H1 (cell line): ENCODE measurements at regions not wholly inside any gene's neighbourhood (a gene's known extent, or its start where the extent isn't known, plus 50 kb on each side); places are given as distances from the start of the nearest gene placed in this dataset.

Source experiments
- CTCF ChIA-PET: fragments of 300-600 bp; sonication (Branson Sonifier 250); formaldehyde crosslinking; loops from one replicate; lab custom pipeline; 2021; ENCODE audit not compliant: partially characterized antibody; lab: Charles Lee
- POLR2A ChIA-PET: fragments of 300-600 bp; sonication (Branson Sonifier 250); formaldehyde crosslinking; loops from one replicate; lab custom pipeline; 2021; ENCODE audit warnings: inconsistent platforms; ENCODE audit not compliant: partially characterized antibody; lab: Charles Lee
- DNase-seq, 2 experiments: peaks; one replicate each; pipeline versions ENCODE4 v3.0.0 to v3.0.0-alpha.2; 2010 to 2022; ENCODE audit warnings: low spot score in 2 of 2, low read depth in 1 of 2, mixed read lengths in 1 of 2
- FAIRE-seq: peaks from 2 replicates; lab custom pipeline; 2011; peaks lifted over from hg19 to GRCh38; lab: Jason Lieb, UNC
- H2AFZ ChIP-seq: 2 replicates; pipeline ENCODE4 v1.8.1; 2012; ENCODE audit warnings: low read length, inconsistent platforms
- H2AK5ac ChIP-seq: 2 replicates; pipeline ENCODE4 v1.6.1; 2013; ENCODE audit warnings: low read depth, low read length
- H2BK120ac ChIP-seq: replicated peaks from 2 replicates; pipeline ENCODE3; 2013; ENCODE audit warnings: low read depth, low read length, inconsistent platforms
- H2BK12ac ChIP-seq: 2 replicates; pipeline ENCODE4 v1.6.1; 2013; ENCODE audit warnings: low read depth, low read length
- H2BK15ac ChIP-seq: 2 replicates; pipeline ENCODE4 v1.6.1; 2013; ENCODE audit warnings: low read length
- H2BK20ac ChIP-seq: 2 replicates; pipeline ENCODE4 v1.6.1; 2013; ENCODE audit warnings: low read length
- H2BK5ac ChIP-seq: 2 replicates; pipeline ENCODE4 v1.6.1; 2013; ENCODE audit warnings: low read depth, low read length
- H3K14ac ChIP-seq: 2 replicates; pipeline ENCODE4 v1.6.1; 2013; ENCODE audit warnings: inconsistent platforms; ENCODE audit not compliant: insufficient read length
- H3K18ac ChIP-seq: 2 replicates; pipeline ENCODE4 v1.6.1; 2013; ENCODE audit warnings: low read length; ENCODE audit errors: extremely low read depth
- H3K23ac ChIP-seq: 2 replicates; pipeline ENCODE4 v1.6.1; 2013; ENCODE audit warnings: inconsistent platforms; ENCODE audit not compliant: insufficient read length
- H3K23me2 ChIP-seq: 2 replicates; pipeline ENCODE4 v1.6.1; 2013; ENCODE audit warnings: low read depth, low read length
- H3K27ac ChIP-seq: 2 replicates; pipeline ENCODE4 v1.6.1; 2011; ENCODE audit warnings: low read depth, low read length, inconsistent platforms
- H3K27me3 ChIP-seq, 4 experiments: replicated peaks in 1 of 4; 1 replicate in 1 of 4; 2 replicates in 3 of 4; pipeline versions ENCODE4 v1.6.1 to v1.8.1; 2011 to 2013; ENCODE audit warnings: low read length in 3 of 4, mild to moderate bottlenecking in 3 of 4, inconsistent platforms in 2 of 4, mixed read lengths in 2 of 4, moderate library complexity in 1 of 4; ENCODE audit not compliant: control insufficient read depth in 3 of 4, insufficient read depth in 3 of 4; ENCODE audit errors: extremely low read depth in 1 of 4
- H3K36me3 ChIP-seq, 4 experiments: 2 replicates each; pipeline versions ENCODE4 v1.6.1 to v1.8.1; 2011 to 2013; ENCODE audit warnings: mild to moderate bottlenecking in 4 of 4, low read length in 3 of 4, moderate library complexity in 2 of 4, control low read depth in 1 of 4, inconsistent platforms in 1 of 4; ENCODE audit not compliant: insufficient read depth in 4 of 4, control insufficient read depth in 2 of 4
- H3K4ac ChIP-seq: replicated peaks from 2 replicates; pipeline ENCODE3; 2013; ENCODE audit warnings: low read length, low read depth, mixed read lengths, inconsistent platforms; ENCODE audit not compliant: insufficient read length
- H3K4me1 ChIP-seq, 4 experiments: replicated peaks in 1 of 4; 1 replicate in 1 of 4; 2 replicates in 3 of 4; pipeline versions ENCODE4 v1.6.1 to v1.8.1; 2011 to 2013; ENCODE audit warnings: low read length in 3 of 4, inconsistent platforms in 2 of 4, mixed read lengths in 1 of 4; ENCODE audit not compliant: insufficient read depth in 4 of 4, control insufficient read depth in 3 of 4
- H3K4me2 ChIP-seq, 2 experiments: 2 replicates each; pipeline versions ENCODE4 v1.6.1 to v1.8.1; 2011 to 2013; ENCODE audit warnings: low read depth in 2 of 2, low read length in 2 of 2, control low read depth in 1 of 2, inconsistent platforms in 1 of 2, mild to moderate bottlenecking in 1 of 2; ENCODE audit not compliant: insufficient read depth in 1 of 2
- H3K4me3 ChIP-seq, 4 experiments: fragments of 200-600, 300-600 bp in 1 of 4; sonication (generic), shearing (Covaris generic), sonication (Bioruptor Twin) in 1 of 4; 2 replicates each; pipeline versions ENCODE4 v1.5.1 to v1.8.1; 2011 to 2016; ENCODE audit warnings: low read length in 4 of 4, low read depth in 3 of 4, control low read depth in 2 of 4, inconsistent platforms in 2 of 4, mild to moderate bottlenecking in 2 of 4, mixed read lengths in 1 of 4, moderate library complexity in 1 of 4; ENCODE audit not compliant: insufficient read depth in 2 of 4; ENCODE audit errors: extremely low read depth in 1 of 4
- H3K56ac ChIP-seq: replicated peaks from 2 replicates; pipeline ENCODE3; 2013; ENCODE audit warnings: low read depth, mild to moderate bottlenecking, mixed read lengths, low read length, inconsistent platforms; ENCODE audit not compliant: insufficient read length
- H3K79me1 ChIP-seq: 2 replicates; pipeline ENCODE4 v1.6.1; 2013; ENCODE audit warnings: low read depth, low read length, control low read depth
- H3K79me2 ChIP-seq, 2 experiments: 2 replicates each; pipeline versions ENCODE4 v1.6.1 to v1.8.1; 2012 to 2013; ENCODE audit warnings: low read length in 2 of 2, mild to moderate bottlenecking in 2 of 2, inconsistent platforms in 1 of 2; ENCODE audit not compliant: insufficient read depth in 2 of 2, control insufficient read depth in 1 of 2
- H3K9ac ChIP-seq, 4 experiments: replicated peaks in 1 of 4; 1 replicate in 1 of 4; 2 replicates in 3 of 4; pipeline versions ENCODE4 v1.6.1 to v1.8.1; 2011 to 2013; ENCODE audit warnings: low read depth in 3 of 4, low read length in 3 of 4, control low read depth in 2 of 4, mild to moderate bottlenecking in 2 of 4, moderate library complexity in 2 of 4, inconsistent platforms in 1 of 4; ENCODE audit errors: extremely low read depth in 1 of 4
- H3K9me3 ChIP-seq, 2 experiments: 2 replicates each; pipeline versions ENCODE4 v1.6.1 to v1.8.1; 2012 to 2013; ENCODE audit warnings: mild to moderate bottlenecking in 2 of 2, moderate library complexity in 2 of 2, control low read depth in 1 of 2, inconsistent platforms in 1 of 2, low read depth in 1 of 2, low read length in 1 of 2, mixed read lengths in 1 of 2; ENCODE audit not compliant: insufficient read depth in 2 of 2
- H4K20me1 ChIP-seq, 2 experiments: replicated peaks in 1 of 2; 2 replicates each; pipeline versions ENCODE3 to v1.8.1; 2011 to 2013; ENCODE audit warnings: inconsistent platforms in 2 of 2, low read length in 2 of 2, mild to moderate bottlenecking in 1 of 2; ENCODE audit not compliant: insufficient read depth in 2 of 2, control insufficient read depth in 1 of 2
- H4K5ac ChIP-seq: 2 replicates; pipeline ENCODE4 v1.6.1; 2013; ENCODE audit warnings: low read length, low read depth, mixed read lengths, inconsistent platforms; ENCODE audit not compliant: insufficient read length
- H4K8ac ChIP-seq: 2 replicates; pipeline ENCODE4 v1.8.0; 2013; ENCODE audit warnings: mild to moderate bottlenecking, moderate library complexity, low read length, inconsistent platforms; ENCODE audit not compliant: insufficient read depth; ENCODE audit errors: extremely low read depth
- H4K91ac ChIP-seq: replicated peaks from 2 replicates; pipeline ENCODE3; 2013; ENCODE audit warnings: low read length, mixed read lengths, inconsistent platforms; ENCODE audit not compliant: insufficient read length
- ASH2L ChIP-seq: fragments of 200-600, 300-600 bp; sonication (generic); IDR thresholded peaks from one replicate; pipeline ENCODE4 v1.7.1; 2017; ENCODE audit warnings: low read length
- BACH1 ChIP-seq: IDR thresholded peaks from 2 replicates; pipeline ENCODE4 v1.6.1; 2012; ENCODE audit warnings: low read length, improper control_type of control experiment
- EGR1 ChIP-seq: IDR thresholded peaks from 2 replicates; pipeline ENCODE4 v1.6.1; 2011; ENCODE audit warnings: low read depth, low read length, borderline replicate concordance
- EZH2 ChIP-seq: fragments of 200-600 bp; sonication (generic); IDR thresholded peaks from 2 replicates; pipeline ENCODE4 v1.7.1; 2012; ENCODE audit warnings: low read depth, mild to moderate bottlenecking, moderate library complexity, low read length, inconsistent platforms; ENCODE audit not compliant: severe bottlenecking
- HDAC2 ChIP-seq, 2 experiments: fragments of 300-600 bp in 1 of 2; sonication (generic) in 1 of 2; IDR thresholded peaks; 2 replicates each; pipeline ENCODE4 v1.6.1; 2011 to 2012; ENCODE audit warnings: low read depth in 2 of 2, low read length in 2 of 2, mild to moderate bottlenecking in 2 of 2, moderate library complexity in 2 of 2, borderline replicate concordance in 1 of 2, inconsistent platforms in 1 of 2
- JUN ChIP-seq: IDR thresholded peaks from 2 replicates; pipeline ENCODE4 v1.6.1; 2011; ENCODE audit warnings: low read depth, mild to moderate bottlenecking, improper control_type of control experiment, low read length
- JUND ChIP-seq: IDR thresholded peaks from 2 replicates; pipeline ENCODE4 v1.6.1; 2011; ENCODE audit warnings: mild to moderate bottlenecking, improper control_type of control experiment, low read length
- RNF2 ChIP-seq: fragments of 200-900, 300-1000 bp; sonication (generic); IDR thresholded peaks from 2 replicates; pipeline ENCODE4 v1.7.1; 2016; ENCODE audit warnings: borderline replicate concordance, low read depth, mild to moderate bottlenecking, antibody characterized with exemption, low read length; ENCODE audit not compliant: poor library complexity, severe bottlenecking; ENCODE audit errors: missing control alignments
- SRF ChIP-seq: IDR thresholded peaks from 2 replicates; pipeline ENCODE4 v1.6.1; 2011; ENCODE audit warnings: mild to moderate bottlenecking, low read depth, low read length, moderate library complexity
- SUZ12 ChIP-seq: fragments of 200-600 bp; sonication (generic); IDR thresholded peaks from 2 replicates; pipeline ENCODE4 v1.6.1; 2012; ENCODE audit warnings: mild to moderate bottlenecking, inconsistent platforms, low read length, moderate library complexity, mixed read lengths
- TCF12 ChIP-seq: IDR thresholded peaks from 2 replicates; pipeline ENCODE4 v1.6.1; 2011; ENCODE audit warnings: low read depth, mild to moderate bottlenecking, low read length
- WGBS, 2 experiments: shearing (Covaris generic) in 1 of 2; methylation state at CpG; one replicate each; pipeline versions ENCODE4 v1.1.6 to v1.1.7; 2013 to 2015; ENCODE audit warnings: low lambda C conversion rate in 2 of 2, mixed read lengths in 2 of 2, inconsistent platforms in 1 of 2, low coverage in 1 of 2, missing lambda C conversion rate in 1 of 2; ENCODE audit not compliant: insufficient replicate concordance in 2 of 2, insufficient coverage in 1 of 2, insufficient read length in 1 of 2; ENCODE audit errors: extremely low coverage in 1 of 2, missing lambda C conversion rate in 1 of 2; 5-methylcytosine and 5-hydroxymethylcytosine counted together
- TF ChIP-seq, protein P1 (sequence below): IDR thresholded peaks from 2 replicates; pipeline ENCODE4 v1.6.1; 2011; ENCODE audit warnings: low read length, improper control_type of control experiment
- TF ChIP-seq, protein P2 (sequence below): IDR thresholded peaks from 2 replicates; pipeline ENCODE4 v1.6.1; 2011; ENCODE audit warnings: low read depth, mild to moderate bottlenecking, low read length; ENCODE audit not compliant: insufficient read depth

DNA sequence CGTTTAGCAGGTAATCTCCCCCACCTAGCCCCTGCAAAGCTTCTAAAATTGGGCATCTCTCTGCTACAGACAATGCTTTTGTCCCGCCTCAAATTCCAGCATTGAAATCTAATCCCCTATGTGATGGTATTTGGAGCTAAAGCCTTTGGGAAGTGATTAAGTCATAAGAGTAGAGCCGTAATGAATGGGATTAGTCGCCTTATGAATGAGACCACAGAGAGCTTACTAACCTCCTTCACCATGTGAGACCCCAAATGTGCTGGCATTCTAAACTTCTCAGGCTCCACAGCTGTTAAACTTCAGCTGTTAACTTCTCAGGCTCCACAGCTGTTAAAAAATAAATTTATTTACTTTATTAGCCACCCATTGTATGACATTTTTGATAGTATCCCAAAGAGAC lies 374.2 kb upstream of the BCHE start:
- Histone ChIP-seq H2BK15ac (no peak overlapping the region), H3K14ac (no peak overlapping the region), H4K20me1 (no peaks in the 10 kb centered on the region), H3K23ac (no peak overlapping the region), H3K4me3 (no peak overlapping the region), H3K4me2 (no peak overlapping the region), H2AFZ (no peak overlapping the region), H4K8ac (no peak overlapping the region), H2BK5ac (no peak overlapping the region), H2BK120ac (no peak overlapping the region), H2BK12ac (no peak overlapping the region), H4K91ac (no peak overlapping the region), H3K4me1 (peaks cover 0 to 3% (median under 1%) of the 10 kb centered on the region in 4 experiments; a peak in 1 of 7 replicates), H3K27ac (no peak overlapping the region), H3K27me3 (peaks cover 0 to 2% (median 0%) of the 10 kb centered on the region in 4 experiments; a peak in 1 of 7 replicates), H4K5ac (no peak overlapping the region), H3K36me3 (no peaks in the 10 kb centered on the region), H3K9me3 (no peaks in the 10 kb centered on the region), H3K4ac (no peak overlapping the region), H3K56ac (no peak overlapping the region), H3K79me1 (no peaks in the 10 kb centered on the region), H3K79me2 (no peaks in the 10 kb centered on the region), H2AK5ac (no peak overlapping the region), H2BK20ac (no peak overlapping the region), H3K23me2 (no peaks in the 10 kb centered on the region), H3K18ac (no peak overlapping the region), H3K9ac (no peak overlapping the region)
- ChIA-PET POLR2A (no interaction called here), CTCF (no interaction called here)
- DNase-seq (no peak), FAIRE-seq (no peak)
- WGBS, 2 experiments, result 89% methylated on average over 4 of the region's 4 CpGs; no CpG with 5 or more reads in 1 of the 2 experiments
- no peak for TF ChIP-seq JUND
- TF ChIP-seq, protein P1, sequence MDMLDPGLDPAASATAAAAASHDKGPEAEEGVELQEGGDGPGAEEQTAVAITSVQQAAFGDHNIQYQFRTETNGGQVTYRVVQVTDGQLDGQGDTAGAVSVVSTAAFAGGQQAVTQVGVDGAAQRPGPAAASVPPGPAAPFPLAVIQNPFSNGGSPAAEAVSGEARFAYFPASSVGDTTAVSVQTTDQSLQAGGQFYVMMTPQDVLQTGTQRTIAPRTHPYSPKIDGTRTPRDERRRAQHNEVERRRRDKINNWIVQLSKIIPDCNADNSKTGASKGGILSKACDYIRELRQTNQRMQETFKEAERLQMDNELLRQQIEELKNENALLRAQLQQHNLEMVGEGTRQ, result no peak
- TF ChIP-seq JUN, result no peak
- TF ChIP-seq, protein P2, sequence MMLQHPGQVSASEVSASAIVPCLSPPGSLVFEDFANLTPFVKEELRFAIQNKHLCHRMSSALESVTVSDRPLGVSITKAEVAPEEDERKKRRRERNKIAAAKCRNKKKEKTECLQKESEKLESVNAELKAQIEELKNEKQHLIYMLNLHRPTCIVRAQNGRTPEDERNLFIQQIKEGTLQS, result no peak
- no peak for TF ChIP-seq SRF
- no peak for TF ChIP-seq EZH2
- no peak for TF ChIP-seq SUZ12
- TF ChIP-seq EGR1, result no peak
- TF ChIP-seq RNF2, result no peak
- TF ChIP-seq BACH1, result no peak
- no peak for TF ChIP-seq ASH2L
- no peak for TF ChIP-seq HDAC2 (IDR thresholded peaks at IDR 0.05; ENCODE audit: borderline replicate concordance in 1 of 2, low read depth in 2 of 2, low read length in 2 of 2)
- TF ChIP-seq TCF12, result no peak
